Fibroblast of mammary gland (primary cell): ENCODE measurements at regions not wholly inside any gene's neighbourhood (a gene's known extent, or its start where the extent isn't known, plus 50 kb on each side); places are given as distances from the start of the nearest gene placed in this dataset.
"Not testable (repeated sequence)": the region's sequence is repeated elsewhere in the genome, so short reads cannot be mapped to it uniquely, and the experiment has no call there.

Experiments used
- DNase-seq: peaks from one replicate; pipeline ENCODE4 v3.0.0-alpha.2; 2010; ENCODE audit warnings: low read depth
- H3K4me3 ChIP-seq: 2 replicates; pipeline ENCODE4 v1.5.1; 2011; ENCODE audit warnings: low read depth, mild to moderate bottlenecking, low read length, moderate library complexity; ENCODE audit not compliant: control insufficient read depth
- TF ChIP-seq, protein P1 (sequence below): conservative IDR thresholded peaks from 2 replicates; pipeline ENCODE4 v1.5.1; 2011; ENCODE audit warnings: low read depth, low read length, inconsistent platforms; ENCODE audit not compliant: control insufficient read depth, insufficient read depth

DNA sequence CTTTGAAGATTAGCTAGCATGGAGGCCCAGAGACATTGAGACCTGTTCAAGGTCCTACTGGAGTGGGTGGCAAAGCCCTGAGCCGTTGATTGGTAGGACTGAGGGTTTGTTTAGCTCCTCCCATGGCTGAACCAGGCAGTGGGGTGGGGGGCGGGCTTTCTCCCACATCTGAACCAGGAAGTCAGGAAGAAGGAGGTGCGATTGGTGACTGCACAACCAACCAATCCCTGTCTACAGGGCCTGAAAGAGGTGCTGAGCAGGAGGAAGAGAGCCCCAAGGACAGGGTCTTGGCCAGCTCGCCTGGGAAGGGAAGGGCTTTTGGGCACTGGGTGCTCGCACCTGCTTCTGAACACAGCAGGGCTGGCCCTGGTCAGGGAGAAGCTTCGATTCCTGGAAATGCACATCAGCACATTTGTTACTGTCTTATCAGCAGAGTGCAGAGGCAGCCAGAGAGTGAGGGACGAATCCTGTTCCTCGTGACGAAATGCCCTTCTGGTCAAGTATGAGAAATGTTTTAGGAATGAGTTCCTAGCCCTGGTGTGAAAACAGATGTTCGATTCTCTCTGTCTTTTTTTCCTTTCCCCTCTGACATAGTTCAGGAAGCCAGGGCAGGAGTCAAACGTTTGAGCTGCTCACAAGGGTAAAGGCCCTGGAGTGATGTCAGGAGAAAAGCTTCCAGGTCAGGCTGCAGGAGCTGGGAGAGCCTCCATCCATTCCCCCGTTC, 294.8 kb upstream of the KLF4 start:
- no peak overlapping the region for H3K4me3 ChIP-seq
- TF ChIP-seq, protein P1, sequence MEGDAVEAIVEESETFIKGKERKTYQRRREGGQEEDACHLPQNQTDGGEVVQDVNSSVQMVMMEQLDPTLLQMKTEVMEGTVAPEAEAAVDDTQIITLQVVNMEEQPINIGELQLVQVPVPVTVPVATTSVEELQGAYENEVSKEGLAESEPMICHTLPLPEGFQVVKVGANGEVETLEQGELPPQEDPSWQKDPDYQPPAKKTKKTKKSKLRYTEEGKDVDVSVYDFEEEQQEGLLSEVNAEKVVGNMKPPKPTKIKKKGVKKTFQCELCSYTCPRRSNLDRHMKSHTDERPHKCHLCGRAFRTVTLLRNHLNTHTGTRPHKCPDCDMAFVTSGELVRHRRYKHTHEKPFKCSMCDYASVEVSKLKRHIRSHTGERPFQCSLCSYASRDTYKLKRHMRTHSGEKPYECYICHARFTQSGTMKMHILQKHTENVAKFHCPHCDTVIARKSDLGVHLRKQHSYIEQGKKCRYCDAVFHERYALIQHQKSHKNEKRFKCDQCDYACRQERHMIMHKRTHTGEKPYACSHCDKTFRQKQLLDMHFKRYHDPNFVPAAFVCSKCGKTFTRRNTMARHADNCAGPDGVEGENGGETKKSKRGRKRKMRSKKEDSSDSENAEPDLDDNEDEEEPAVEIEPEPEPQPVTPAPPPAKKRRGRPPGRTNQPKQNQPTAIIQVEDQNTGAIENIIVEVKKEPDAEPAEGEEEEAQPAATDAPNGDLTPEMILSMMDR, result no peak
- peak; percentile 97 for DNase-seq

DNA sequence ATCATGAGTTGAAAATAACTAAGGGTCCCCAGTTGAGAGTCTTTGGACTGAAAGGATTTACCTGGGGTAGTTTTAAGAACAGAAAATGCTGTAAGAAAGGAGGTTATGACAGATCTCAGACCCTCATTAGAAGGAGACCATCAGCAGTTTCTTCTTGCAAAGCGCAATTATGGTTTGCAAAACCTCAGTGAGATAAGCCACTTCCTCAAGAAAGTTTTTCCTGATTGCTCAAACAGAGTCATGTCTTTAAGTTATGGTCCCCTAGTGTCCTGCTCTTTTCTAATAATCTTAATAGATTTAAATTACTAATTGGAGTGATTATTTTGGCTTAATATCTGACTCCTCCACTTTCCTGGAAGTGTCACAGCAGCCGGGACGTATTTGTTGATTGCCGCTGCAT, 293.2 kb upstream of the KLF4 start:
- no peak for DNase-seq
- TF ChIP-seq, protein P1, result no peak
- no peak overlapping the region for H3K4me3 ChIP-seq

DNA sequence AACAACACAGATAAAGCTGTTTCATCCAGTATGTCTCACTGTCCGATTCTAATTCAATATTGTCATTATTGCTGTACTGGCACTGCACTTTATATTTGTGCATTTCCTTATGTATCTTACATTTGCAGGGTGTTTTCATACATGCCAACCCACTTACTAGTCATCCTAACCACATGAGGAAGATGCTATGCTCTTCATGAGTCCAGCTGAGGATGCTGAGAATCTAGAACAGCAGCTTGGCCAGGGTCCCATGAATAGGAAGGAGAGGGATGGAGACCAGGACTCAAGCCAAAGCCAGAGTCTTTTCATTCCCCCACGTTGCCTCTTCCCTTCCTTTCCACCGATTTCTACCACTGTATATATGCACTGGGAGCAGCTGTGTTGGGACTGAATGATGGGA, 292.8 kb upstream of the KLF4 start:
- H3K4me3 ChIP-seq, result no peak overlapping the region
- peak; percentile 98 for DNase-seq
- TF ChIP-seq, protein P1, result no peak

DNA sequence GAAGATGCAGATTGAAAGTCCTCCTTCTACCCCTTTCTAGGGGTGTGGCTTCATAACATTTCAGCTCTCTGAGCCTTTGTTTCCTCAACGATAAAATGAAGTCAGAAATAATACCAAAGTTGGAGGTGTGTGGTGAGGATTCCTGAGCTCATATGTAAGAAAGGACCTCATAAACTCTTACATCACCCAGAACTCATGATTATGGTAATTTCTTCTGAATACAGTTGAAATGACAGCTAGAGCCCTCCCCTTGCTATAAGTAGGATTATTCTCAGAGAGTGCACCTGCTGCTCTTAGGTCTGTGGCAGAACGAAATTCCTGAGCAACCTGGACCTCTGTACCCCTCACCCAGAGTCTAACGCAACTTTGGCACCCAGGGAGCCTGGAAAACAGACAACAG, 291.4 kb upstream of the KLF4 start:
- TF ChIP-seq, protein P1, result no peak
- no peak overlapping the region for H3K4me3 ChIP-seq
- DNase-seq, result no peak

DNA sequence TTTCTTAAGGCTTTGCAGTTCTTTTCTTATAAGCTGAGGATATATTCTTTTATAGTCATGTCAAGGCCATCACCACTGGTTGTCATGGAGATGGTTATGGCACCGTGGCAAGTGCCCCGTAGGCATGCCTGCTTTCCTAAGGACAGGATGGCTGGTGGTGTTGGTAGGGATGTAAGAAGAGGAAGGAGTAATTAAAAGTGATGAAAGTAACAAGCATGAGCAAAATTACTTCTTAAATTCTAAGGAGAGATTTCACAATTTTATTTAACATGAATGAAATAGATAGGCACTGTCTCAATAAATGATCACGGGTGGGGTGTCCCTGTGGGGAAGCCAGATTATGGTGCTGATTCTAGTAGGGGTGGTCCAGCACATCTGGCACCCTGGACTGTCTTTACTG, 290.2 kb upstream of the KLF4 start:
- no peak for DNase-seq
- no peak overlapping the region for H3K4me3 ChIP-seq
- TF ChIP-seq, protein P1, result no peak

DNA sequence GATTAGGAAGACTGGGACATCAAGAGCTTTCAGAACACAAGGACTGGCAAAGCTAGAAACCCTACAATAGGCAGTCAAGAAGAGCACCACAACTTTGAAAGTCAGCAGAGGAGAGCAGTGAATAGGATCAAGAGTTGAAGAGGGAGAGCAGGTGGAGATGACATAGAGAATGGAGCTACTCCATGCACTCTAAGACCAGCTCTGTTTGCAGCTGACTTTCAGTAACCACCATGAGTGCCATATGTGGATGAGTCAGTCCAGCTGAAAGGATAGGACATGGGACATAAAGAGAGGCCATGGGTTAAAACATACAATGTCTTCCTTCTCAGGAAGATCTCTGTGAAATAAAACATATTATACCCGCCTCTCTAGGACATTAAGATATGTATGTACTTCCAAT, 289.1 kb upstream of the KLF4 start:
- TF ChIP-seq, protein P1, result no peak
- peak; percentile 40 for DNase-seq
- no peak overlapping the region for H3K4me3 ChIP-seq

DNA sequence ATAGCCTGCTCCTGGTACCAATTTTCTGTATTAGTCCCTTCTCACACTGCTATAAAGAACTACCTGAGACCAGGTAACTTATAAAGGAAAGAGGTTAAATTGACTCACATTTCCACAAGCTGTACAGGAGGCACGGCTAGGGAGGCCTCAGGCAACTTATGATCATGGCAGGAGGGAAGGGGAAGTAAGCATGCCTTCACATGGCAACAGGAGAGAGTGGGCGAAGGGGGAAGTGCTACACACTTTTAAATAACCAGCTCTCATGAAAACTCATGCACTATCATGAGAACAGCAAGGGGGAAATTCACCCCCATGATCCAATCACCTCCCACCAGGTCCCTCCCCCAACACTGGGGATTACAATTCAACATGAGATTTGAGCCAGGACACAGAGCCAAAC, 284.5 kb upstream of the KLF4 start:
- H3K4me3 ChIP-seq, DNase-seq: not testable (repeated sequence)
